ENCODE measurements at regions not wholly inside any gene's neighbourhood (a gene's known extent, or its start where the extent isn't known, plus 50 kb on each side); places are given as distances from the start of the nearest gene placed in this dataset.
"Not testable (repeated sequence)": the region's sequence is repeated elsewhere in the genome, so short reads cannot be mapped to it uniquely, and the experiment has no call there.

DNA sequence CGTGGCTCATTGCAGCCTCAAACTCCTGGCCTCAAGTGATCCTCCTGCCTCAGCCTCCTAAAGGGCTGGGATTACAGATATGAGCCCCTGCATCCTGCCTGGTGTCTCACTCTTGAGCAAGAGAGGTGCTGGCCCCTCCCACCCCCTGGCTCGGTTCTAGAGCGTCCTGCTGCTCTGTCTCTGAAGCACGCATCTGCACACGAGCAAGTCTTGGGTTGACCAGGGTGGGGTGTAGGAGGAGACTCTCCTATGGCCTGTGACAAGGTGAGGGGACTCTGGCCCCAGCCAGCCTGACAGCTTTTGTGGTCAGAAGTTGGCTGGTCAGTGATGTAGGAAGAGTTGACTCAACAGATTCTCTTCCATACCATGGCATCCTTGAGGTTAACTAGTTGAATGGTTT lies 110.7 kb upstream of the CARD11 start:
- no peak overlapping the region for H3K4me3 ChIP-seq (replicated peaks; ENCODE audit: low read depth, low read length)
- no peak for DNase-seq (ENCODE audit: low read depth)
- TF ChIP-seq, protein P1, sequence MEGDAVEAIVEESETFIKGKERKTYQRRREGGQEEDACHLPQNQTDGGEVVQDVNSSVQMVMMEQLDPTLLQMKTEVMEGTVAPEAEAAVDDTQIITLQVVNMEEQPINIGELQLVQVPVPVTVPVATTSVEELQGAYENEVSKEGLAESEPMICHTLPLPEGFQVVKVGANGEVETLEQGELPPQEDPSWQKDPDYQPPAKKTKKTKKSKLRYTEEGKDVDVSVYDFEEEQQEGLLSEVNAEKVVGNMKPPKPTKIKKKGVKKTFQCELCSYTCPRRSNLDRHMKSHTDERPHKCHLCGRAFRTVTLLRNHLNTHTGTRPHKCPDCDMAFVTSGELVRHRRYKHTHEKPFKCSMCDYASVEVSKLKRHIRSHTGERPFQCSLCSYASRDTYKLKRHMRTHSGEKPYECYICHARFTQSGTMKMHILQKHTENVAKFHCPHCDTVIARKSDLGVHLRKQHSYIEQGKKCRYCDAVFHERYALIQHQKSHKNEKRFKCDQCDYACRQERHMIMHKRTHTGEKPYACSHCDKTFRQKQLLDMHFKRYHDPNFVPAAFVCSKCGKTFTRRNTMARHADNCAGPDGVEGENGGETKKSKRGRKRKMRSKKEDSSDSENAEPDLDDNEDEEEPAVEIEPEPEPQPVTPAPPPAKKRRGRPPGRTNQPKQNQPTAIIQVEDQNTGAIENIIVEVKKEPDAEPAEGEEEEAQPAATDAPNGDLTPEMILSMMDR (IDR thresholded peaks at IDR 0.05; ENCODE audit: low read length, missing control alignments) = no peak

DNA sequence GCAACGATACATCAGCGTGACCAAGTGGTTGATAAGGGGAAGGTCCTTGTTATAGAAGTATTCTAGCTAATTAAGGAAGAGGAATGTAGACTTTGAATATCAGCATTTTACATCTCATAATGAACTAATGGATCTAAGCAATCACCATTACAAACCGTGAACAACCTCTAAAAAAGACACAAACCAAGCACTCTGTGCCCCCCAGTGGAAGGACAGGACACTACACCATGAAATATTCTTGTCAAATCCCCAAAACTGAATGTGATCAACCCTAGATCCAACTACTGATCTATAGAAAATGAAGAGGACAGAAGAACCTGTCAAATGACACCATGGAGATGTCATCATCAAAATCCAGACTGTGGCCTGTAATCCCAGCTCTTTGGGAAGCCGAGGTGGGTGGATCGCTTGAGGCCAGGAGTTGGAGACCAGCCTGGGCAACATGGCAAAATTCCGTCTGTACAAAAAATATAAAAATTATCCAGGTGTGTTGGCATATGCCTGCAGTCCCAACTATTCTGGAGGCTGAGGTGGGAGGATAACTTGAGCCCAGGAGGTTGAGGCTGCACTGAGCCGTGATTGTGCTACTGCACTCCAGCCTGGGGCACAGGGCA lies 111.3 kb upstream of the CARD11 start:
- peak; percentile 75 for DNase-seq (ENCODE audit: low read depth)
- no peak overlapping the region for H3K4me3 ChIP-seq (replicated peaks; ENCODE audit: low read depth, low read length)
- TF ChIP-seq, protein P1 (IDR thresholded peaks at IDR 0.05; ENCODE audit: low read length, missing control alignments) = peak; percentile 87

DNA sequence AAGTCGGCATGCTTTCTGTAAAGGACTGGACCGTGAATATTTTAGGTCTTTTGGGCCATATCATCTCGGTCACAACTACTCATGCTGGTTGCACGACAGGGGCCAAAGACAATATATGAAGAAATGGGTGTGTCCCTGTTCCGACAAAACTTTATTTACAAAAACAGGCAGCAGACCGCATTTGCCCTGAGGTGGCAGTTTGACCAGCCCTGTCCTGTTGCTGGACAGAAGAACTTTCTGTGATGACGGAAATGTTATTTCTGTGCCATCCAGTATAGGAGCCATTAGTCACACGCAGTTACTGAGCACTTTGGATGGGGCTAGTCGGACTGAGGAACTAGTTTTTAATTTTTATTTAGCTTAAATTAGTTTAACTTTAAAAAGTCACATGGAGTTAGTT lies 112.8 kb upstream of the CARD11 start:
- TF ChIP-seq, protein P1 (IDR thresholded peaks at IDR 0.05; ENCODE audit: low read length, missing control alignments) = no peak
- no peak for DNase-seq (ENCODE audit: low read depth)
- no peak overlapping the region for H3K4me3 ChIP-seq (replicated peaks; ENCODE audit: low read depth, low read length)

DNA sequence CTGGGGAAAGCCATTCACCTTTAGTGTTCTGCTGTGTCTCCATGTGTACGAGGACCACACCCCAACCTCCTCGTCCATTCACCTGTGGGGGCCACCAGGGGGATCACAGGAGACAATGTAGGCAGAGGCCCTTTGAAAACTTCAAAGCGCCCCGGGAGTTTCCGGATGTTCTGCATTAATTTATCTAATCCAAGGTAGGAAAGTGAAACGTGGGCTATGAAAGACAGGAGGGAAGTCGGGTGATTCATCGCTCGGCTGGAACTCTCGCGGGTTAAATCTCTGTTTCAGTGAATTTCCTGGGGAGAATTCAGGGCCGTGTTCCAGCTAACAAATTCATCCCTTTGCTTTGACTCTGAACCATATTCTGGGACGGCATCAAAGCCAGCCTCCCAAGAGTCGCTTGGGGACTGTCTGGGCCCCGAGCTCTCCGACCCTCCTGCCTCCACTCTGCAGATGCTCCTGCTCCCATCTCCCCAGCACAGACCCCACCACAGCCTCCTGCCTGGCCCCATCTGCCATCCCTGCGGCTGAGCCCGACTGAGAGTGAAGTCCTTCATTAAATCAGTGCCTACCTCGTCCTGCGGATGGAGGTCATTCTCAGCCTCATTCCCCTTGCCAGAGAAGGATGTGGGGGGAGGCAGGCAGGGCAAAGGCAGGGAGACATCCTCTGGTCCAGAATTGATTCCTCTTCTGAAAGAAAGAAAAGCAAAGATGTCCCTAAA lies 114.1 kb upstream of the CARD11 start:
- no peak overlapping the region for H3K4me3 ChIP-seq (replicated peaks; ENCODE audit: low read depth, low read length)
- peak; percentile 50 for DNase-seq (ENCODE audit: low read depth)
- TF ChIP-seq, protein P1 (IDR thresholded peaks at IDR 0.05; ENCODE audit: low read length, missing control alignments) = no peak

DNA sequence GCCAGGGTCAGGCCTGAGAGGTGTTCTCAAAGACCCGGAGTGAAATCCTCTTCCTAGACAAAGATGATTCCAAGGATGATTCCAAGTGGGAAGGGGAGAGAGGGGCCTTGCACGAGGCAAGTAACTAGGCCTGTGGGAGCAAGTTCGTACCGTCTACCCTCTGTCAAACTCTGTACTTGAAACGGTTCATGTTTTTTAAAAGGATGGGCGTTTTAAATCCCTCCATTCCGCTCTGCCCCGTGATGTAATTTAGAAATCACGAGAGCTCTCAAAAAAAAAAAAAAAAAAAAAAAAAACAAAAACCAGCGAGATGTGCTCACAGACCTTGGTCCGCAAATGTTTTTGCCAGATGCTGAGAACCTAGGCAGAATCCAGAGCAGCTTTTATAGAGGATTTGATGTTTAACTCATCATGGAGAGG lies 114.7 kb upstream of the CARD11 start:
- TF ChIP-seq, protein P1 (IDR thresholded peaks at IDR 0.05; ENCODE audit: low read length, missing control alignments) = no peak
- no peak for DNase-seq (ENCODE audit: low read depth)
- H3K4me3 ChIP-seq (replicated peaks; ENCODE audit: low read depth, low read length) = no peak overlapping the region

DNA sequence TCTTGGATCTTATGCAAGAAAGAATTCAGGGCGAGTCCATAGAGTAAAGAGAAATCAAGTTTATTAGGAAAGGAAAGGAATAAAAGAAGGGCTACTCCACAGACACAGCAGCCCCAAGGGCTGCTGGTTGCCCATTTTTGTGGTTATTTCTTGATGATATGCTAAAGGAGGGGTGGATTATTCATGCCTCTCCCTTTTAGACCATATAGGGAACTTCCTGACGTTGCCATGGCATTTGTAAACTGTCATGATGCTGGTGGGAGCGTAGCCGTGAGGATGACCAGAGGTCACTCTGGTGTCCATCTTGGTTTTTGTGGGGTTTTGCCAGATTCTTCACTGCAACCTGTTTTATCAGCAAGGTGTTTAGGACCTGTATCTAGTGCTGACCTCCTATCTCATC lies 115.4 kb upstream of the CARD11 start:
- TF ChIP-seq, protein P1 (IDR thresholded peaks at IDR 0.05; ENCODE audit: low read length, missing control alignments) = no peak
- H3K4me3 ChIP-seq (replicated peaks; ENCODE audit: low read depth, low read length) = no peak overlapping the region
- no peak for DNase-seq (ENCODE audit: low read depth)

DNA sequence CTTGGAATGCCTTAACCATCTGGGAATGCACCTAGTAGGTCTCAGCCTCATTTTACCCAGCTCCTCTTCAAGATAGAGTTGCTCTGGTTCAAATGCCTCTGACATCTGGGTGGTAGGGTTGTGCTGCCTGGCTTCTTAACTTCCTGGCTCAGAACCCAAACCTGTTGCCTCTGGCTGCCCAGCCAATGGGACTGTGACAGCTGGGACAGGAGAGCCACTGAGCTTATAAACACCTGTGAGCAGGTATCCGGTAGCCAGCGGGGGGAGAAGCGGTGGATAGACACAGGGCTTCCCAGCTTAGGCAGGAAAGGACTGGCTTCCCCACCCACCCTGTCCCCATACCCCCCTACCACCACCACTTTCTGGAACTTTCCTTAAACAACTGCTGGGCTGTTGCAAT lies 115.8 kb upstream of the CARD11 start:
- no peak overlapping the region for H3K4me3 ChIP-seq (replicated peaks; ENCODE audit: low read depth, low read length)
- no peak for DNase-seq (ENCODE audit: low read depth)
- TF ChIP-seq, protein P1 (IDR thresholded peaks at IDR 0.05; ENCODE audit: low read length, missing control alignments) = no peak

DNA sequence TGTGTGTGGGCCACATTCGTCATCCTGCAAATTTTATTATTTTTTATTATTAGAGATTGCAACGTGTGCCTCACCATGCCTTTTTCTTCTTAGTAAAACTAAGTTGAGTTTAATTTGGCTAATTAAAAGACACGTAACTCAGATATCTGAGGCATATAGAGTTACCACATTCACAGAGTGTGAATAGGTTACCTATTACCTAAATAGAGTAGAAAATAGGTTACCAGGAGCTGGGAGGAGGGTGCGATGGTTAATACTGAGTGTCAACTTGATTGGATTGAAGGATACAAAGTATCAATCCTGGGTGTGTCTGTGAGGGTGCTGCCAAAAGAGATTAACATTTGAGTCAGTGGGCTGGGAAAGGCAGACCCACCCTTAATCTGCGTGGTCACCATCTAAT lies 116.3 kb upstream of the CARD11 start:
- not testable (repeated sequence) for DNase-seq (ENCODE audit: low read depth); H3K4me3 ChIP-seq (replicated peaks; ENCODE audit: low read depth, low read length)
